ENCODE measurements at regions not wholly inside any gene's neighbourhood (a gene's known extent, or its start where the extent isn't known, plus 50 kb on each side); places are given as distances from the start of the nearest gene placed in this dataset.
"Not testable (repeated sequence)": the region's sequence is repeated elsewhere in the genome, so short reads cannot be mapped to it uniquely, and the experiment has no call there.

GRCh38 chr11:134863294-134863693 is 451.3 kb upstream of the B3GAT1 start:
- Mint-ChIP-seq H3K27me3 (peaks cover 3% of the 10 kb centered on the region), H3K4me3 (no peak overlapping the region)

GRCh38 chr11:134862587-134863195 is 450.6 kb upstream of the B3GAT1 start:
- Mint-ChIP-seq H3K36me3 (ENCODE audit: low read depth) (no peaks in the 10 kb centered on the region), H3K4me1 (ENCODE audit: low read depth) (no peaks in the 10 kb centered on the region), H3K27me3 (no peaks in the 10 kb centered on the region), H3K4me3 (no peak overlapping the region), H3K9me3 (no peaks in the 10 kb centered on the region), H3K27ac (no peak overlapping the region)
- intact Hi-C loops (cut with micrococcal nuclease): no loop called here

More at GRCh38 chr11:134863294-134863693, 451.3 kb upstream of the B3GAT1 start:
- Mint-ChIP-seq H3K36me3 (ENCODE audit: low read depth) (no peaks in the 10 kb centered on the region), H3K9me3 (no peaks in the 10 kb centered on the region), H3K4me1 (ENCODE audit: low read depth) (no peaks in the 10 kb centered on the region), H3K27ac (no peak overlapping the region)
- intact Hi-C loops (cut with micrococcal nuclease): no loop called here

GRCh38 chr11:134862105-134862502 is 450.1 kb upstream of the B3GAT1 start:
- H3K27ac Mint-ChIP-seq: no peak overlapping the region
- H3K4me3 Mint-ChIP-seq: no peak overlapping the region
- H3K9me3 Mint-ChIP-seq: no peaks in the 10 kb centered on the region
- H3K36me3 Mint-ChIP-seq (ENCODE audit: low read depth): no peaks in the 10 kb centered on the region
- intact Hi-C loops (cut with micrococcal nuclease): no loop called here
- no peaks in the 10 kb centered on the region for H3K4me1 Mint-ChIP-seq (ENCODE audit: low read depth)
- no peaks in the 10 kb centered on the region for H3K27me3 Mint-ChIP-seq

GRCh38 chr11:134861490-134862104 is 449.6 kb upstream of the B3GAT1 start:
- no peak overlapping the region for H3K27ac Mint-ChIP-seq
- intact Hi-C loops (cut with micrococcal nuclease): no loop called here
- H3K9me3 Mint-ChIP-seq: no peaks in the 10 kb centered on the region
- no peak overlapping the region for H3K4me3 Mint-ChIP-seq
- H3K36me3 Mint-ChIP-seq (ENCODE audit: low read depth): no peaks in the 10 kb centered on the region
- H3K27me3 Mint-ChIP-seq: no peaks in the 10 kb centered on the region
- H3K4me1 Mint-ChIP-seq (ENCODE audit: low read depth): no peaks in the 10 kb centered on the region

GRCh38 chr11:134858783-134859480 is 446.9 kb upstream of the B3GAT1 start:
- Mint-ChIP-seq H3K4me3 (no peak overlapping the region), H3K27ac (no peak overlapping the region), H3K4me1 (ENCODE audit: low read depth) (no peaks in the 10 kb centered on the region), H3K27me3 (no peaks in the 10 kb centered on the region), H3K36me3 (ENCODE audit: low read depth) (no peaks in the 10 kb centered on the region), H3K9me3 (no peaks in the 10 kb centered on the region)
- intact Hi-C loops (cut with micrococcal nuclease): no loop called here

- intact Hi-C loops (cut with micrococcal nuclease): no loop called here
- H3K4me1 Mint-ChIP-seq (ENCODE audit: low read depth): no peaks in the 10 kb centered on the region
- no peaks in the 10 kb centered on the region for H3K9me3 Mint-ChIP-seq
- no peak overlapping the region for H3K4me3 Mint-ChIP-seq
- no peaks in the 10 kb centered on the region for H3K36me3 Mint-ChIP-seq (ENCODE audit: low read depth)
- H3K27ac Mint-ChIP-seq: no peak overlapping the region
- no peaks in the 10 kb centered on the region for H3K27me3 Mint-ChIP-seq
These were observed 445.0 kb upstream of the B3GAT1 start for GRCh38 chr11:134857035-134857434.

- H3K27ac Mint-ChIP-seq: no peak overlapping the region
- H3K9me3 Mint-ChIP-seq: no peaks in the 10 kb centered on the region
- no peak overlapping the region for H3K4me3 Mint-ChIP-seq
- no peaks in the 10 kb centered on the region for H3K27me3 Mint-ChIP-seq
- H3K4me1 Mint-ChIP-seq (ENCODE audit: low read depth): no peaks in the 10 kb centered on the region
- H3K36me3 Mint-ChIP-seq (ENCODE audit: low read depth): no peaks in the 10 kb centered on the region
- intact Hi-C loops (cut with micrococcal nuclease): no loop called here
These were observed 444.3 kb upstream of the B3GAT1 start for GRCh38 chr11:134856056-134856971.

GRCh38 chr11:134853992-134854991 is 442.2 kb upstream of the B3GAT1 start:
- intact Hi-C loops (cut with micrococcal nuclease): no loop called here
- no peaks in the 10 kb centered on the region for H3K9me3 Mint-ChIP-seq
- no peaks in the 10 kb centered on the region for H3K27me3 Mint-ChIP-seq
- no peaks in the 10 kb centered on the region for H3K4me1 Mint-ChIP-seq (ENCODE audit: low read depth)
- H3K36me3 Mint-ChIP-seq (ENCODE audit: low read depth): no peaks in the 10 kb centered on the region
- no peak overlapping the region for H3K27ac Mint-ChIP-seq
- no peak overlapping the region for H3K4me3 Mint-ChIP-seq

- H3K4me3 Mint-ChIP-seq; intact Hi-C loops (cut with micrococcal nuclease); H3K27me3 Mint-ChIP-seq; H3K36me3 Mint-ChIP-seq (ENCODE audit: low read depth); H3K4me1 Mint-ChIP-seq (ENCODE audit: low read depth); H3K27ac Mint-ChIP-seq; H3K9me3 Mint-ChIP-seq: not testable (repeated sequence)
These were observed 439.6 kb upstream of the B3GAT1 start for GRCh38 chr11:134851503-134852224.

GRCh38 chr11:134850566-134850965 is 438.5 kb upstream of the B3GAT1 start:
- no peak overlapping the region for H3K27ac Mint-ChIP-seq
- H3K4me1 Mint-ChIP-seq (ENCODE audit: low read depth): no peaks in the 10 kb centered on the region
- no peaks in the 10 kb centered on the region for H3K9me3 Mint-ChIP-seq
- H3K4me3 Mint-ChIP-seq: no peak overlapping the region
- intact Hi-C loops (cut with micrococcal nuclease): no loop called here
- H3K27me3 Mint-ChIP-seq: no peaks in the 10 kb centered on the region
- H3K36me3 Mint-ChIP-seq (ENCODE audit: low read depth): no peaks in the 10 kb centered on the region

GRCh38 chr11:134849833-134850232 is 437.8 kb upstream of the B3GAT1 start:
- H3K27me3 Mint-ChIP-seq: no peaks in the 10 kb centered on the region
- no peaks in the 10 kb centered on the region for H3K4me1 Mint-ChIP-seq (ENCODE audit: low read depth)
- intact Hi-C loops (cut with micrococcal nuclease): no loop called here
- no peak overlapping the region for H3K27ac Mint-ChIP-seq
- H3K9me3 Mint-ChIP-seq: no peaks in the 10 kb centered on the region
- H3K4me3 Mint-ChIP-seq: no peak overlapping the region
- H3K36me3 Mint-ChIP-seq (ENCODE audit: low read depth): no peaks in the 10 kb centered on the region

GRCh38 chr11:134847083-134847715 is 435.2 kb upstream of the B3GAT1 start:
- Mint-ChIP-seq H3K4me1 (ENCODE audit: low read depth) (no peaks in the 10 kb centered on the region), H3K9me3 (no peaks in the 10 kb centered on the region), H3K27ac (no peak overlapping the region), H3K36me3 (ENCODE audit: low read depth) (no peaks in the 10 kb centered on the region), H3K27me3 (no peaks in the 10 kb centered on the region), H3K4me3 (no peak overlapping the region)
- intact Hi-C loops (cut with micrococcal nuclease): no loop called here

Measured in dendritic cell treated with granulocyte-macrophage colony-stimulating factor and Interleukin-4, amounts not matched to agents 40 ng/mL and 50 ng/mL, for 4 days (primary cell).